Osteocyte (in vitro differentiated cells): ENCODE measurements at regions not wholly inside any gene's neighbourhood (a gene's known extent, or its start where the extent isn't known, plus 50 kb on each side); places are given as distances from the start of the nearest gene placed in this dataset.

Experiments
- DNase-seq: peaks from one replicate; pipeline ENCODE4 v3.0.0; 2021; ENCODE audit warnings: mixed read lengths; ENCODE audit not compliant: unreplicated experiment; ENCODE audit errors: extremely low spot score
- H3K27ac Mint-ChIP-seq: one replicate; pipeline ENCODE4 v1.8.0; 2021; ENCODE audit warnings: mild to moderate bottlenecking, mixed read lengths; ENCODE audit not compliant: unreplicated experiment
- H3K27me3 Mint-ChIP-seq: one replicate; pipeline ENCODE4 v1.8.0; 2021; ENCODE audit warnings: mixed read lengths; ENCODE audit not compliant: unreplicated experiment
- H3K36me3 Mint-ChIP-seq: one replicate; pipeline ENCODE4 v1.8.0; 2021; ENCODE audit warnings: mixed read lengths; ENCODE audit not compliant: unreplicated experiment
- H3K4me1 Mint-ChIP-seq: one replicate; pipeline ENCODE4 v1.8.0; 2021; ENCODE audit warnings: mixed read lengths; ENCODE audit not compliant: unreplicated experiment
- H3K4me3 Mint-ChIP-seq: one replicate; pipeline ENCODE4 v1.8.0; 2021; ENCODE audit warnings: mild to moderate bottlenecking, moderate library complexity, mixed read lengths; ENCODE audit not compliant: unreplicated experiment
- H3K9me3 Mint-ChIP-seq: one replicate; pipeline ENCODE4 v1.8.0; 2021; ENCODE audit warnings: mixed read lengths; ENCODE audit not compliant: unreplicated experiment
- TF ChIP-seq, protein P1 (sequence below): fragments of 200-600 bp; sonication (generic); IDR thresholded peaks from 2 replicates; pipeline ENCODE4 v1.5.0; 2021; ENCODE audit warnings: antibody characterized with exemption, mild to moderate bottlenecking, moderate library complexity

DNA sequence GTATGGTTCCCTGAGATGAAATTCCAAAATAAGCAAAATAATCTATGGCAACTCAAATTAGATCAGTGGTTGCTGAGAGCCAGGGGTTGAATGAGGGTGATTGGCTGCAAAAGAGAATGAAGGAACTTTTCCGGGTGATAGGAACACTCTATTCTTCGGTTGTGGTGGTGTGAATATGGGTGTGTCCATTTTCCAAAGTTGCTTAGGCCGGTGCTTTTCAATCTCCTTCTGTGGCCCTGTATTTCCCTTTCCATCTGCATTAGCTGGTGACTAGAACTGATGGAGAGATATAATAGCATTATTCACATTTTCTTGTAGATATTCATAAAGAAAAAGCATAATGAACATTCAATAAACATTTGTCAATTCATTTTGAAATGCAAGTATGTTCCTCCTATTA, 382.9 kb downstream of the TFEC start:
- Mint-ChIP-seq H3K27ac (no peak overlapping the region), H3K4me1 (no peaks in the 10 kb centered on the region), H3K4me3 (no peak overlapping the region), H3K36me3 (no peaks in the 10 kb centered on the region), H3K9me3 (peaks cover 2% of the 10 kb centered on the region), H3K27me3 (no peaks in the 10 kb centered on the region)
- TF ChIP-seq, protein P1, sequence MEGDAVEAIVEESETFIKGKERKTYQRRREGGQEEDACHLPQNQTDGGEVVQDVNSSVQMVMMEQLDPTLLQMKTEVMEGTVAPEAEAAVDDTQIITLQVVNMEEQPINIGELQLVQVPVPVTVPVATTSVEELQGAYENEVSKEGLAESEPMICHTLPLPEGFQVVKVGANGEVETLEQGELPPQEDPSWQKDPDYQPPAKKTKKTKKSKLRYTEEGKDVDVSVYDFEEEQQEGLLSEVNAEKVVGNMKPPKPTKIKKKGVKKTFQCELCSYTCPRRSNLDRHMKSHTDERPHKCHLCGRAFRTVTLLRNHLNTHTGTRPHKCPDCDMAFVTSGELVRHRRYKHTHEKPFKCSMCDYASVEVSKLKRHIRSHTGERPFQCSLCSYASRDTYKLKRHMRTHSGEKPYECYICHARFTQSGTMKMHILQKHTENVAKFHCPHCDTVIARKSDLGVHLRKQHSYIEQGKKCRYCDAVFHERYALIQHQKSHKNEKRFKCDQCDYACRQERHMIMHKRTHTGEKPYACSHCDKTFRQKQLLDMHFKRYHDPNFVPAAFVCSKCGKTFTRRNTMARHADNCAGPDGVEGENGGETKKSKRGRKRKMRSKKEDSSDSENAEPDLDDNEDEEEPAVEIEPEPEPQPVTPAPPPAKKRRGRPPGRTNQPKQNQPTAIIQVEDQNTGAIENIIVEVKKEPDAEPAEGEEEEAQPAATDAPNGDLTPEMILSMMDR = no peak
- no peak for DNase-seq

DNA sequence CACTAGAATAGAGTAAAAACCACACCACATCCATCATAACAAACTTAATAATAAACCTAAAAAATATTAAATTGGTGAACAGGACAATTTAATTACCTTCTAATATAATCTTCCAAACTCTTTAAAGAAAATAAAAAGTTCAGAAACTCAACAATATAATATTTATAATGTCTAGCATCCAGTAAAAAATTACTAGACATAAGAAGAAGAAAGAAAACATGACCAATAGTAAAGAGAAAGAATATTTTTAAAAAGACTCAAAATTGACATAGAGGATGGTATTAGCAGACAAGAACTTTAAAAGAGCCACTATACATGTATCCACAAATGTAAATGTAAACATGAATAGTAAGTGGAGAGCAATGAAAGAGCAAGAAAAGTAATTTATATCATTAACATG, 388.4 kb downstream of the TFEC start:
- no peak for DNase-seq
- H3K36me3 Mint-ChIP-seq = no peaks in the 10 kb centered on the region
- H3K4me1 Mint-ChIP-seq = no peaks in the 10 kb centered on the region
- H3K4me3 Mint-ChIP-seq = no peak overlapping the region
- no peaks in the 10 kb centered on the region for H3K27me3 Mint-ChIP-seq
- no peak overlapping the region for H3K27ac Mint-ChIP-seq
- TF ChIP-seq, protein P1 = no peak
- H3K9me3 Mint-ChIP-seq = peaks cover 17% of the 10 kb centered on the region

DNA sequence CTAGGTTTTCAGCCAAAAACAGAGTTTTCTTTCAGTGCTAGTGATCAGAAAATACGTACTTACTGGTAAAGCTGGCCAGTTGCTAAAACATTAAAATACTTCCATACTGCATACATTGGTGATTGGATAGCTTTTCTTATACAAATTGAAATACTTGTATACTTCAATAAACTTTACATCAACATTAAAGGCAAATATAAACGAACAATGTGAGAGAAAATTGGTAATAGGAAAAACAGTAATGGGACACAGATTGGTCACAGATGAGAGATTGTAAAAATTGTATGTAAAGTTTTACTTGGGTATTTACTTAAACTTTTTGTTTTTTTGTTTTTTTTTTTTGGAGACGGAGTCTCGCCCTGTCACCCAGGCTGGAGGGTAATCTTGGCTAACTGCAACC, 391.7 kb downstream of the TFEC start:
- H3K4me3 Mint-ChIP-seq = no peak overlapping the region
- no peaks in the 10 kb centered on the region for H3K36me3 Mint-ChIP-seq

DNA sequence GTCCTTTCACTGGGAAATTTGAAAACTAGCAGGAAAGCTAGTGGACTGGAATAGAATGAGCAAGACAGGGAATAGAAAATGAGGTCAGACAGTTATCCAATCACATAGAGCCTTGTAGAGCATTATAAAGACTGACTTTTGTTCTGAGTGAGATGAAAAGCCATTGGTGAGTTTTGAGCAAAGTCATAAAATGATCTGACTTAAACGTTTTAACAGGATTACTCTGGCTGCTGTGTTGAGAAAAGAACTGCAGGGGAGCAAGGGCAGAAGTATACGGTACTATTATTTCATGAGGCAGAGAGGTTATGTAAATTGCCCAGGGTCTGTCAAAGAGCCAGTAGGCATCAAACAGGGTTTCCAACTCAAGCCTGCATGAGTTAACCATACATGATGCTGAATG, 393.4 kb downstream of the TFEC start:
- no peak overlapping the region for H3K4me3 Mint-ChIP-seq
- no peaks in the 10 kb centered on the region for H3K36me3 Mint-ChIP-seq
- H3K4me1 Mint-ChIP-seq = peaks cover 21% of the 10 kb centered on the region
- no peaks in the 10 kb centered on the region for H3K27me3 Mint-ChIP-seq
- DNase-seq = no peak
- no peak overlapping the region for H3K27ac Mint-ChIP-seq
- peaks cover 12% of the 10 kb centered on the region for H3K9me3 Mint-ChIP-seq
- TF ChIP-seq, protein P1 = no peak

More for the DNA sequence above, 391.7 kb downstream of the TFEC start:
- peaks cover 17% of the 10 kb centered on the region for H3K9me3 Mint-ChIP-seq
- no peak for DNase-seq
- peaks cover 21% of the 10 kb centered on the region for H3K4me1 Mint-ChIP-seq
- no peaks in the 10 kb centered on the region for H3K27me3 Mint-ChIP-seq
- TF ChIP-seq, protein P1 = no peak
- H3K27ac Mint-ChIP-seq = no peak overlapping the region

DNA sequence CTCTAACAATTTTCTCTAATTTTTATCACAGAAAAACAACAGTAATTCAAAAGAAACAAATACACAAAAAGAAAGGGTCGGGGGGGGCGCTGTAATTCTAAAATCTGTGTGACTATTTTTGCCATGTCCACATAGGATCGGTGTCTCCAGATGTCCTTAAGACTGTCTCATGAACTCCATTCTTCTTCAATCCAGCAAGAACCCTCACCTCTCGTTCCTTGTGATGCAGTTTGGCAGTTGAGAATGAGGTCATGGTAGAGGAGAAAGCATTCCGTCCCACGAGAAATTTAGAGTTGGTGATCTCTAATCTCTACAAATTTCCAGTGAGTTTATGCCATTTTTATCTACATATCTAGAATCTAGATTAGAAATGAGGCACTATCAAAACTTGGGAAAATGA, 394.7 kb downstream of the TFEC start:
- Mint-ChIP-seq H3K4me3 (no peak overlapping the region), H3K27me3 (no peaks in the 10 kb centered on the region), H3K4me1 (peaks cover 21% of the 10 kb centered on the region), H3K27ac (peak overlapping the region; percentile 5), H3K9me3 (peaks cover 6% of the 10 kb centered on the region), H3K36me3 (no peaks in the 10 kb centered on the region)
- TF ChIP-seq, protein P1 = no peak
- no peak for DNase-seq
